HepG2 (cell line): ENCODE measurements at regions not wholly inside any gene's neighbourhood (a gene's known extent, or its start where the extent isn't known, plus 50 kb on each side); places are given as distances from the start of the nearest gene placed in this dataset.

Experiments
- ATAC-seq: fragments of 200-7000 bp; cut with Tn5 transposase; 3 replicates; pipeline ENCODE4 v1.9.1; 2020; ENCODE audit warnings: mild to moderate bottlenecking, moderate library complexity
- BruUV-seq: library from RNA; stranded (reverse); fragments of 400-500 nt; replicated peaks from 2 replicates; lab custom pipeline; 2021; lab: Mats Ljungman, UMichigan
- CTCF ChIA-PET: fragments of 300-600 bp; formaldehyde crosslinking; extraction: SDS; loops from one replicate; lab custom pipeline; 2021; ENCODE audit warnings: low total read pairs, inconsistent platforms, low intra/inter-chr PET ratio; lab: Yijun Ruan, JAX
- POLR2A ChIA-PET: fragments of 350-600 bp; sonication (Branson Sonifier 250); formaldehyde crosslinking; loops from one replicate; lab custom pipeline; 2020; ENCODE audit warnings: antibody characterized with exemption, inconsistent platforms; lab: Yijun Ruan, JAX
- DNase-seq: peaks from one replicate; pipeline ENCODE4 v3.0.0-alpha.2; 2015; ENCODE audit warnings: low spot score
- FAIRE-seq: peaks from 3 replicates; lab custom pipeline; 2011; peaks lifted over from hg19 to GRCh38; lab: Jason Lieb, UNC
- H2AFZ ChIP-seq: one replicate; pipeline ENCODE4 v1.6.1; 2011; ENCODE audit warnings: low read length, inconsistent platforms
- H3K27ac ChIP-seq: fragments of 300-600 bp; 3 replicates; pipeline ENCODE4 v1.8.0; 2011; ENCODE audit warnings: mixed run types, mild to moderate bottlenecking, mixed read lengths, low read length, inconsistent platforms; ENCODE audit not compliant: insufficient read depth; ENCODE audit errors: extremely low read length
- H3K27me3 ChIP-seq, 2 experiments: fragments of 200-600 bp in 1 of 2; 2 replicates in 1 of 2; 3 replicates in 1 of 2; pipeline versions ENCODE4 v1.6.0 to v1.8.0; 2011; ENCODE audit warnings: low read length in 2 of 2, mild to moderate bottlenecking in 2 of 2, moderate library complexity in 2 of 2, inconsistent platforms in 1 of 2; ENCODE audit not compliant: insufficient read depth in 2 of 2, control insufficient read depth in 1 of 2
- H3K36me3 ChIP-seq, 2 experiments: fragments of 200-600 bp in 1 of 2; replicated peaks in 1 of 2; 2 replicates in 1 of 2; 3 replicates in 1 of 2; pipeline versions ENCODE4 v1.5.1 to v1.8.0; 2011; ENCODE audit warnings: low read length in 2 of 2, inconsistent platforms in 1 of 2; ENCODE audit not compliant: insufficient read depth in 2 of 2, control insufficient read depth in 1 of 2
- H3K4me1 ChIP-seq: 2 replicates; pipeline ENCODE4 v1.5.1; 2012; ENCODE audit warnings: low read length, inconsistent platforms; ENCODE audit not compliant: insufficient read depth
- H3K4me2 ChIP-seq: 2 replicates; pipeline ENCODE4 v1.6.0; 2011; ENCODE audit warnings: low read depth, low read length, inconsistent platforms
- H3K4me3 ChIP-seq, 3 experiments: fragments of 200-600 bp in 1 of 3; sonication (generic), shearing (Covaris generic) in 1 of 3; replicated peaks in 1 of 3; 2 replicates each; pipeline ENCODE4 v1.5.1; 2011 to 2016; ENCODE audit warnings: low read length in 3 of 3, inconsistent platforms in 2 of 3, low read depth in 2 of 3, mild to moderate bottlenecking in 2 of 3, control low read depth in 1 of 3, mixed read lengths in 1 of 3; ENCODE audit not compliant: insufficient read depth in 1 of 3
- H3K79me2 ChIP-seq: one replicate; pipeline ENCODE4 v1.6.1; 2011; ENCODE audit warnings: low read length, inconsistent platforms; ENCODE audit not compliant: insufficient read depth
- H3K9ac ChIP-seq: 2 replicates; pipeline ENCODE4 v1.6.0; 2011; ENCODE audit warnings: mild to moderate bottlenecking, low read depth, low read length, inconsistent platforms; ENCODE audit not compliant: insufficient read depth
- H3K9me3 ChIP-seq: 2 replicates; pipeline ENCODE4 v1.5.1; 2012; ENCODE audit warnings: mild to moderate bottlenecking, low read length
- H4K20me1 ChIP-seq: 2 replicates; pipeline ENCODE4 v1.6.0; 2011; ENCODE audit warnings: inconsistent platforms, mild to moderate bottlenecking, low read length, moderate library complexity; ENCODE audit not compliant: insufficient read depth
- ELK4 ChIP-seq: sonication (generic); formaldehyde crosslinking; IDR thresholded peaks from 2 replicates; pipeline ENCODE4 v1.9.0; 2021; ENCODE audit warnings: missing genetic modification reagents, borderline replicate concordance
- PHF5A ChIP-seq: IDR thresholded peaks from one replicate; pipeline ENCODE4 v1.6.1; 2018; ENCODE audit warnings: low read depth, missing genetic modification reagents; ENCODE audit not compliant: unreplicated experiment
- PRDM15 ChIP-seq: sonication (generic); formaldehyde crosslinking; IDR thresholded peaks from 2 replicates; pipeline ENCODE4 v1.4.0; 2020; ENCODE audit warnings: missing genetic modification reagents
- WGBS: methylation state at CpG from one replicate; pipeline ENCODE4 v1.1.6; 2017; ENCODE audit warnings: low lambda C conversion rate; 5-methylcytosine and 5-hydroxymethylcytosine counted together
- in situ Hi-C: cut with HindIII; loops from 2 replicates; pipeline ENCODE4 v1.10.0; 2017; ENCODE audit warnings: low pct_unique_long_range_greater_than_20kb; ENCODE audit not compliant: extremely low pct_ligation_motif_present
- intact Hi-C: fragments of 100-400 bp; cut with micrococcal nuclease; formaldehyde crosslinking; loops from one replicate; pipeline ENCODE4 v1.10.0; 2022; ENCODE audit not compliant: unreplicated experiment

- 71% methylated on average over 3 of the region's 3 CpGs for WGBS
- TF ChIP-seq PRDM15 (CRISPR knock-in tag), result no peak
- TF ChIP-seq ELK4 (CRISPR knock-in tag), result no peak
- TF ChIP-seq PHF5A, result no peak
- no peaks in the 10 kb centered on the region for H3K36me3 ChIP-seq
- no peak overlapping the region for H3K9ac ChIP-seq
- POLR2A ChIA-PET, result no interaction called here
- no TSS peak for BruUV-seq
- no peaks in the 10 kb centered on the region for H3K27me3 ChIP-seq
- no peak overlapping the region for H3K27ac ChIP-seq
- ATAC-seq, result no peak
- no peak for FAIRE-seq
- no peak overlapping the region for H3K4me3 ChIP-seq
- DNase-seq, result no peak
- H3K4me1 ChIP-seq, result no peaks in the 10 kb centered on the region
- in situ Hi-C loops, result no loop called here
- H2AFZ ChIP-seq, result no peak overlapping the region
- H3K79me2 ChIP-seq, result no peaks in the 10 kb centered on the region
- intact Hi-C loops, result no loop called here
- H4K20me1 ChIP-seq, result no peaks in the 10 kb centered on the region
- H3K9me3 ChIP-seq, result no peaks in the 10 kb centered on the region
- CTCF ChIA-PET, result no interaction called here
- no peak overlapping the region for H3K4me2 ChIP-seq
Measured at GRCh38 chr3:190234621-190235020, 87.6 kb downstream of the CLDN1 start.
